Activated T-helper 1 cell treated with anti-CD3 and anti-CD28 coated beads, Interleukin-12 subunit alpha, Interleukin-12 subunit beta, Interleukin-2, Interleukin-4 antibody, amounts not matched to agents 30 ng/mL and 10 ng/mL and 1 ng/mL, durations not matched to agents 14 hours and 24 hours and 36 hours (primary cell): ENCODE measurements at regions not wholly inside any gene's neighbourhood (a gene's known extent, or its start where the extent isn't known, plus 50 kb on each side); places are given as distances from the start of the nearest gene placed in this dataset.
"Not testable (repeated sequence)": the region's sequence is repeated elsewhere in the genome, so short reads cannot be mapped to it uniquely, and the experiment has no call there.

Source experiments
- DNase-seq: peaks from one replicate; pipeline ENCODE4 v3.0.0; 2021; ENCODE audit warnings: low spot score
- H3K27ac Mint-ChIP-seq: one replicate; pipeline ENCODE4 v1.8.0; 2021; ENCODE audit warnings: mild to moderate bottlenecking, mixed read lengths
- H3K27me3 Mint-ChIP-seq: one replicate; pipeline ENCODE4 v1.8.0; 2022; ENCODE audit warnings: mild to moderate bottlenecking, moderate library complexity, mixed read lengths; ENCODE audit not compliant: insufficient read depth
- H3K36me3 Mint-ChIP-seq: one replicate; pipeline ENCODE4 v1.8.0; 2021; ENCODE audit warnings: low read depth, mixed read lengths
- H3K4me1 Mint-ChIP-seq: one replicate; pipeline ENCODE4 v1.8.0; 2021; ENCODE audit warnings: low read depth, mixed read lengths
- H3K4me3 Mint-ChIP-seq: one replicate; pipeline ENCODE4 v1.8.0; 2021; ENCODE audit warnings: mild to moderate bottlenecking, moderate library complexity, mixed read lengths
- H3K9me3 Mint-ChIP-seq: one replicate; pipeline ENCODE4 v1.8.0; 2021; ENCODE audit warnings: mixed read lengths
- intact Hi-C: fragments of 100-400 bp; cut with micrococcal nuclease; formaldehyde crosslinking; loops from one replicate; pipeline ENCODE4 v1.15.1; 2024

DNA sequence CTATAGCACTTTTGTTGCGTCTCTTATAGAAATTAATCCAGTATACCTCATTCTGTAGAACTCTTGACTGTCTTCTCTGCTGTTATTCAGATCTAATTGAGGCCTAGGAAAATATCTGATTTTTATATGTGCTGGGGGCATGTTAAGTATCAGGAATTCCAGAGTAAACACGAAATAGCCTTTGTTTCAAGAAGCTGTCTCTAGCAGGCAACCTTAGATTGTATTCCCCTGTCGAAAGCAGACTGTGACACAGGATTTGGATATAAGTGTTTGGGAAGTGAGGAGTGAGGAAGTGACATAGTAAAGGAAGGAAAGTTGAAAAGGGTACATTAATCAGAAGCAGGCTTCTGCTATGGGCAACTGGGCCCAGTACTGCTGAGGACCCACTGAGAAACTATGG, 72.1 kb upstream of the RASA1 start:
- peaks cover 1% of the 10 kb centered on the region for H3K36me3 Mint-ChIP-seq
- no peaks in the 10 kb centered on the region for H3K27me3 Mint-ChIP-seq
- no peak for DNase-seq
- no peak overlapping the region for H3K27ac Mint-ChIP-seq
- H3K9me3 Mint-ChIP-seq: peaks cover 4% of the 10 kb centered on the region
- peaks cover 26% of the 10 kb centered on the region for H3K4me1 Mint-ChIP-seq
- intact Hi-C loops: loop anchor here (2.0 to 5.0 kb wide), 2 partner anchors 75 to 118 kb away; no protein-coding TSS in a partner anchor
- no peak overlapping the region for H3K4me3 Mint-ChIP-seq

DNA sequence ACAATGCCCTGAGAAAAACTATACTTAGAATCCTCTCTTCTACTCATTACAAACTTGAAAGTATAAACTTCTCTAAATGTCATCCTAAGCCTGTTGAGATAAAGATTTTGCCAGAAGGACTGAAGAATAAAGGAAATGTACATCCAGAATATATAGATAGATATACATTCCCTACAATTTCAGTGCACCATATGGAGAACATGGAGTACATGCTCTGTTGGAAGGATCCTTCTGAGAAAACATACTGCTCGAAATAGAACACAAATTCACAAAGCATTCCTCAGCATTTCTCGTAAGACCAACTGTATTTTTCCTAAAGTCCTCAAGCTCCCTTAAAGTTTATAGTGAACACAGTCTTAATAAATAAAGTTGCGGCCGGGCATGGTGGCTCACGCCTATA, 69.7 kb upstream of the RASA1 start:
- H3K27ac Mint-ChIP-seq: no peak overlapping the region
- H3K36me3 Mint-ChIP-seq: peaks cover 1% of the 10 kb centered on the region
- H3K4me3 Mint-ChIP-seq: no peak overlapping the region
- intact Hi-C loops: loop anchor here (5.0 kb wide), 1 partner anchor 121 kb away; no protein-coding TSS in a partner anchor
- peaks cover 4% of the 10 kb centered on the region for H3K27me3 Mint-ChIP-seq
- no peak for DNase-seq
- H3K9me3 Mint-ChIP-seq: peaks cover 4% of the 10 kb centered on the region
- peaks cover 14% of the 10 kb centered on the region for H3K4me1 Mint-ChIP-seq

DNA sequence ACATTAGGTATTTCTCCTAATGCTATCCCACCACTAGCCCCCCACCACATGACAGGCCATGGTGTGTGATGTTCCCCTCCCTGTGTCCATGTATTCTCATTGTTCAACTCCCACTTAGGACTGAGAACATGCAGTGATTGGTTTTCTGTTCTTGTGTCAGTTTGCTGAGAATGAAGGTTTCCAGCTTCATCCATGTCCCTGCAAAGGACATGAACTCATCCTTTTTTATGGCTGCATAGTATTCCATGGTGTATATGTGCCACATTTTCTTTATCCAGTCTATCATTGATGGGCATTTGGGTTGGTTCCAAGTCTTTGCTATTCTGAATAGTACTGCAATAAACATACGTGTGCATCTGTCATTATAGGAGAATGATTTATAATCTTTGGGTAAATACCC, 68.4 kb upstream of the RASA1 start:
- DNase-seq, H3K27ac Mint-ChIP-seq, H3K9me3 Mint-ChIP-seq, H3K4me3 Mint-ChIP-seq, H3K36me3 Mint-ChIP-seq, H3K27me3 Mint-ChIP-seq: not testable (repeated sequence)
- intact Hi-C loops: loop anchor here (5.0 kb wide), 1 partner anchor 122 kb away; no protein-coding TSS in a partner anchor
- H3K4me1 Mint-ChIP-seq: peaks cover 14% of the 10 kb centered on the region

DNA sequence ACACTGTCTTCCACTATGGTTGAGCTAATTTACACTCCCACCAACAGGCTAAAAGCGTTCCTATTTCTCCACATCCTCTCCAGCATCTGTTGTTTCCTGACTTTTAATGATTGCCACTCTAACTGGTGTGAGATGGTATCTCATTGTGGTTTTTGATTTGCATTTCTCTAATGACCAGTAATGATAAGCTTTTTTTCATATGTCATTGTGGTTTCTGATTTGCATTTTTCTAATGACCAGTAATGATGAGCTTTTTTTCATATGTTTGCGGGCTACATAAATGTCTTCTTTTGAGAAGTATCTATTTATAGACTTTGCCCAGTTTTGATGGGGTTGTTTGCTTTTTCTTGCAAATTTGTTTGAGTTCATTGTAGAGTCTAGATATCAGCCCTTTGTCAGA, 68.0 kb upstream of the RASA1 start:
- intact Hi-C loops: loop anchor here (5.0 kb wide), 1 partner anchor 122 kb away; no protein-coding TSS in a partner anchor
- not testable (repeated sequence) for H3K9me3 Mint-ChIP-seq, DNase-seq, H3K4me3 Mint-ChIP-seq, H3K27me3 Mint-ChIP-seq, H3K27ac Mint-ChIP-seq, H3K36me3 Mint-ChIP-seq
- H3K4me1 Mint-ChIP-seq: peaks cover 12% of the 10 kb centered on the region

DNA sequence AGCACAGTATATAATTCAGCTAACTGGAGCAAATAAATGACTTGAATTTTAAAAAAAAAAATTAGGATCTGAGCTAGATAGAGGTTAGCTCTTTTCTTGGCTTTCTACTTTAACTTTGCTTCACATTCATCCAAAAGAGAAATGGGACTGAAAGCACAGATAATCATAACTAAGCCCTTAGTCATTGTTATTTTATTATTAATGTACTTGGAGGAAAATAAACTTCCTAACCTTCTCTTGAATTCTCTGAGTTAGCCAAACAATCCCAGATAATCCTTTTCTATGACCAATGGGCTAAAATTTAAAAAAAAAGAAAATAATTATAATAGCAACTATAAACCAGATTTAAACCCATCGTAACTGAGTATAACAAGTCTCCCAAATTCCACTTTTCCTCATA, 57.6 kb upstream of the RASA1 start:
- no peak overlapping the region for H3K27ac Mint-ChIP-seq
- peaks cover 12% of the 10 kb centered on the region for H3K27me3 Mint-ChIP-seq
- no peak for DNase-seq
- H3K4me1 Mint-ChIP-seq: no peaks in the 10 kb centered on the region
- peaks cover 6% of the 10 kb centered on the region for H3K9me3 Mint-ChIP-seq
- intact Hi-C loops: no loop called here
- no peak overlapping the region for H3K4me3 Mint-ChIP-seq
- peaks cover 1% of the 10 kb centered on the region for H3K36me3 Mint-ChIP-seq

DNA sequence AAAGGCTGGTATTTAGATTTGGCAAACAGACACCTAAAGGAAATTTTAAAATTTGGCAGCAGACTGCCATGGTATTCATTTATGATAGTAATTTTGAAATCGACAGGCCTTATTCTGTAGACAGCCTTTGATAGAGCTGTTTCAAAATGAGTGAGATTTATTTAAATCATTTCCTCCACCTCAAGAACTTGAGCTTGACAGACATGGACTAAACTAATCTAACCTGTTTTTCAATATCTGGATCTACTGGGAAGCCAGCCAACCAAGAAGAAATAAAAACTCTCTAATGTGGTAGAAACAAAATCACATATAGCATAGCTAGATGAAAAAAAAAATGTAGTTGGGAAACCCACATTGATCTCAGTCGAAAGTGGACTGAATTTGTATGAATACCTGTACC, 56.9 kb upstream of the RASA1 start:
- Mint-ChIP-seq H3K36me3 (peaks cover 1% of the 10 kb centered on the region), H3K4me3 (no peak overlapping the region), H3K27ac (no peak overlapping the region), H3K9me3 (peaks cover 6% of the 10 kb centered on the region), H3K4me1 (no peaks in the 10 kb centered on the region), H3K27me3 (peaks cover 12% of the 10 kb centered on the region)
- intact Hi-C loops: no loop called here
- DNase-seq: no peak

DNA sequence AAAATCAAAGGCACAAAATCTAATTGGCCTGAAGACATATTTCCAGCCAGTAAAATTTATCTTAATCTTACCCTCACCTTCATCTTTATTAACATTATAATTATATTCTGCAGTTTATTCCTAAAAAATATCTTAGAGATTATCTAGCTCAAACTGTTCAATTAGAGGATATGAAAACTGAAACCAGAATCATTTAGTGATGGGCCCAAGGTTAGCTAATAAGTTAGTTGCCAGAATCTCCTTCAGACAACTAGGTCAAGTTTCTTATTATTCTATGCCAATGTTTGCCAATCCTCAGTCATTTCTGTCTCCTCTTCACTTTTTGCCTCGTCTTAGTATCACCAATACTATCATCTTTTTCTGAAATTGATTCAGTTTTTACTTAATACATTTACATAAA, 56.0 kb upstream of the RASA1 start:
- DNase-seq: no peak
- no peak overlapping the region for H3K4me3 Mint-ChIP-seq
- H3K27ac Mint-ChIP-seq: no peak overlapping the region
- peaks cover 1% of the 10 kb centered on the region for H3K36me3 Mint-ChIP-seq
- H3K27me3 Mint-ChIP-seq: peaks cover 12% of the 10 kb centered on the region
- peaks cover 6% of the 10 kb centered on the region for H3K9me3 Mint-ChIP-seq
- intact Hi-C loops: no loop called here
- no peaks in the 10 kb centered on the region for H3K4me1 Mint-ChIP-seq

DNA sequence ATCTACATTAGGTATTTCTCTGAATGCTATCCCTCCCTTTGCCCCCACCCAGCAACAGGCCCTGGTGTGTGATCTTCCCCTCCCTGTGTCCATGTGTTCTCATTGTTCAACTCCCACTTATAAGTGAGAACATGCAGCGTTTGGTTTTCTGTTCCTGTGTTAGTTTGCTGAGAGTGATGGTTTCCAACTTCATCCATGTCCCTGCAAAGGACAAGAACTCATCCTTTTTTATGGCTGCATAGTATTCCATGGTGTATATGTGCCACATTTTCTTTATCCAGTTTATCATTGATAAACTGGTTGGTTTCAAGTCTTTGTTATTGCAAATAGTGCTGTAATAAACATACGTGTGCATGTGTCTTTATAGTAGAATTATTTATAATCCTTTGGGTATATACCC, 55.5 kb upstream of the RASA1 start:
- peaks cover 12% of the 10 kb centered on the region for H3K27me3 Mint-ChIP-seq
- H3K36me3 Mint-ChIP-seq, H3K4me1 Mint-ChIP-seq: not testable (repeated sequence)

DNA sequence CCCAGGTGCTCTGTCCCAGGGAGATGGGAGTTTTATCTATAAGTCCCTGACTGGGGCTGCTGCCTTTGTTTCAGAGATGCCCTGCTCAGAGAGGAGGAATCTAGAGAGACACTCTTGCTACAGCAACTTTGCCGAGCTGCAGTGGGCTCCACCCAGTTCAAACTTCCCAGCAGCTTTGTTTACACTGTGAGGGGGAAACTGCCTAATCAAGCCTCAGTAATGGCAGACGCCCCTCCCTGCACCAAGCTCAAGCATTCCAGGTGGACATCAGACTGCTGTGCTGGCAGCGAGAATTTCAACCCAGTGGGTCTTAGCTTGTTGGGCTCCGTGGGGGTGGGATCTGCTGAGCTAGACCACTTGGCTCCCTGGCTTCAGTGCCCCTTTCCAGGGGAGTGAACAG, 50.2 kb upstream of the RASA1 start:
- H3K4me1 Mint-ChIP-seq, H3K36me3 Mint-ChIP-seq, DNase-seq, H3K4me3 Mint-ChIP-seq, H3K27ac Mint-ChIP-seq, H3K27me3 Mint-ChIP-seq, H3K9me3 Mint-ChIP-seq, intact Hi-C loops: not testable (repeated sequence)

More for the DNA sequence above, 55.5 kb upstream of the RASA1 start:
- H3K4me3 Mint-ChIP-seq, DNase-seq, H3K9me3 Mint-ChIP-seq, intact Hi-C loops, H3K27ac Mint-ChIP-seq: not testable (repeated sequence)
